ENCODE measurements at regions not wholly inside any gene's neighbourhood (a gene's known extent, or its start where the extent isn't known, plus 50 kb on each side); places are given as distances from the start of the nearest gene placed in this dataset.

GRCh38 chr20:56715309-56715708, 86.2 kb downstream of the TFAP2C start:
- TF ChIP-seq EZH2phosphoT487 (IDR thresholded peaks at IDR 0.05; ENCODE audit: borderline replicate concordance, low read depth, low read length), result no peak
- TF ChIP-seq CTCF (conservative IDR thresholded peaks at IDR 0.05; ENCODE audit: low read length), result no peak

Data from OCI-LY7 (cell line).